ENCODE measurements at regions not wholly inside any gene's neighbourhood (a gene's known extent, or its start where the extent isn't known, plus 50 kb on each side); places are given as distances from the start of the nearest gene placed in this dataset.
A peak's percentile ranks its signal among the peaks of the same experiment; 100 is the strongest.

GRCh38 chr1:220370041-220370700 lies 97.9 kb upstream of the RAB3GAP2 start:
- Histone ChIP-seq H3K36me3 (ENCODE audit: low read depth) (no peaks in the 10 kb centered on the region), H3K79me2 (ENCODE audit: low read depth) (no peaks in the 10 kb centered on the region), H3K9me2 (ENCODE audit: insufficient read depth) (no peaks in the 10 kb centered on the region), H3K4me2 (peak overlapping the region; percentile 72), H2AFZ (peak overlapping the region; percentile 53; the same call in 1 of the 2 replicates), H4K20me1 (ENCODE audit: insufficient read depth) (no peaks in the 10 kb centered on the region), H3K4me1 (replicated peaks; ENCODE audit: insufficient read depth) (peaks cover 54% of the 10 kb centered on the region), H3K27ac (peak overlapping the region; percentile 94), H3K9me3 (ENCODE audit: insufficient read depth, low read depth) (no peaks in the 10 kb centered on the region), H3F3A (ENCODE audit: insufficient read depth, low read depth) (peaks cover 49% of the 10 kb centered on the region), H3K4me3 (peak overlapping the region; percentile 10; the same call in 1 of the 2 replicates), H3K27me3 (ENCODE audit: insufficient read depth, low read depth) (no peaks in the 10 kb centered on the region)
- TF ChIP-seq EZH2 (IDR thresholded peaks at IDR 0.05; ENCODE audit: low read depth) (no peak), CTCF (conservative IDR thresholded peaks at IDR 0.05) (no peak)
- peak; percentile 77 to 95 for DNase-seq
- ChIA-PET CTCF (interaction anchor here (0.6 to 1.5 kb wide), 2 partner anchors 43 to 70 kb away, joined by 3 to 4 read pairs; no protein-coding TSS in a partner anchor), POLR2A (ENCODE audit: unreplicated experiment) (no interaction called here)
- BruUV-seq (replicated peaks): no TSS peak
- intact Hi-C loops (cut with micrococcal nuclease; ENCODE audit: unreplicated experiment): loop anchor here (1.0 to 10.0 kb wide), 4 partner anchors 21 to 405 kb away; no protein-coding TSS in a partner anchor

- ChIA-PET POLR2A (ENCODE audit: unreplicated experiment) (no interaction called here), CTCF (interaction anchor here (1.5 kb wide), 1 partner anchor 69 kb away, joined by 3 read pairs; no protein-coding TSS in a partner anchor)
- H4K20me1 ChIP-seq (ENCODE audit: insufficient read depth): no peaks in the 10 kb centered on the region
- no peaks in the 10 kb centered on the region for H3K79me2 ChIP-seq (ENCODE audit: low read depth)
- intact Hi-C loops (cut with micrococcal nuclease; ENCODE audit: unreplicated experiment): no loop called here
- H3K36me3 ChIP-seq (ENCODE audit: low read depth): no peaks in the 10 kb centered on the region
- H3K4me1 ChIP-seq (replicated peaks; ENCODE audit: insufficient read depth): peaks cover 54% of the 10 kb centered on the region
- TF ChIP-seq EZH2 (IDR thresholded peaks at IDR 0.05; ENCODE audit: low read depth) (no peak), CTCF (conservative IDR thresholded peaks at IDR 0.05) (no peak)
- H3K27ac ChIP-seq: peak overlapping the region; percentile 94
- H3K27me3 ChIP-seq (ENCODE audit: insufficient read depth, low read depth): no peaks in the 10 kb centered on the region
- H3K4me3 ChIP-seq: no peak overlapping the region; the same call in 1 of the 2 replicates
- no peaks in the 10 kb centered on the region for H3K9me3 ChIP-seq (ENCODE audit: insufficient read depth, low read depth)
- no peak for DNase-seq
- peak overlapping the region; percentile 72 for H3K4me2 ChIP-seq
- BruUV-seq (replicated peaks): no TSS peak
- H2AFZ ChIP-seq: no peak overlapping the region; the same call in 1 of the 2 replicates
- H3K9me2 ChIP-seq (ENCODE audit: insufficient read depth): no peaks in the 10 kb centered on the region
- H3F3A ChIP-seq (ENCODE audit: insufficient read depth, low read depth): peaks cover 49% of the 10 kb centered on the region
Measured at GRCh38 chr1:220369511-220369910, 97.3 kb upstream of the RAB3GAP2 start.

GRCh38 chr1:220368352-220369265 lies 96.4 kb upstream of the RAB3GAP2 start:
- Histone ChIP-seq H3K27ac (peak overlapping the region; percentile 94), H3K9me2 (ENCODE audit: insufficient read depth) (no peaks in the 10 kb centered on the region), H4K20me1 (ENCODE audit: insufficient read depth) (no peaks in the 10 kb centered on the region), H3K79me2 (ENCODE audit: low read depth) (no peaks in the 10 kb centered on the region), H3K4me1 (replicated peaks; ENCODE audit: insufficient read depth) (peaks cover 54% of the 10 kb centered on the region), H3K4me2 (peak overlapping the region; percentile 72), H3K36me3 (ENCODE audit: low read depth) (no peaks in the 10 kb centered on the region), H3F3A (ENCODE audit: insufficient read depth, low read depth) (peaks cover 50% of the 10 kb centered on the region), H2AFZ (peak overlapping the region; percentile 59), H3K9me3 (ENCODE audit: insufficient read depth, low read depth) (no peaks in the 10 kb centered on the region), H3K27me3 (ENCODE audit: insufficient read depth, low read depth) (no peaks in the 10 kb centered on the region), H3K4me3 (peak overlapping the region; percentile 45; the same call in 1 of the 2 replicates)
- intact Hi-C loops (cut with micrococcal nuclease; ENCODE audit: unreplicated experiment): loop anchor here (1.0 kb wide), 3 partner anchors 31 to 64 kb away; no protein-coding TSS in a partner anchor
- TF ChIP-seq EZH2 (IDR thresholded peaks at IDR 0.05; ENCODE audit: low read depth) (no peak), CTCF (conservative IDR thresholded peaks at IDR 0.05) (no peak)
- BruUV-seq (replicated peaks): no TSS peak
- ChIA-PET POLR2A (ENCODE audit: unreplicated experiment) (interaction anchor here (0.6 kb wide), 1 partner anchor 135 kb away, joined by 6 read pairs; no protein-coding TSS in a partner anchor), CTCF (interaction anchor here (0.6 to 1.5 kb wide), 6 partner anchors 32 to 426 kb away, joined by 3 to 5 read pairs (median 4); partner anchors contain the start of gene MTARC2)
- DNase-seq: peak; percentile 67 to 94

Measured in PC-9 (cell line).